ENCODE measurements at regions not wholly inside any gene's neighbourhood (a gene's known extent, or its start where the extent isn't known, plus 50 kb on each side); places are given as distances from the start of the nearest gene placed in this dataset.

GRCh38 chr4:152236519-152237056, 299.3 kb downstream of the FBXW7 start:
- no peak for DNase-seq (ENCODE audit: low read depth, low spot score)

GRCh38 chr4:152235718-152236117, 300.2 kb downstream of the FBXW7 start:
- DNase-seq (ENCODE audit: low read depth, low spot score): no peak

GRCh38 chr4:152234571-152234970, 301.3 kb downstream of the FBXW7 start:
- no peak for DNase-seq (ENCODE audit: low read depth, low spot score)

GRCh38 chr4:152232271-152232670, 303.6 kb downstream of the FBXW7 start:
- DNase-seq (ENCODE audit: low read depth, low spot score): no peak

GRCh38 chr4:152229782-152230289, 306.1 kb downstream of the FBXW7 start:
- peak; percentile 63 for DNase-seq (ENCODE audit: low read depth, low spot score)

GRCh38 chr4:152225680-152226079, 310.2 kb downstream of the FBXW7 start:
- DNase-seq (ENCODE audit: low read depth, low spot score): no peak

GRCh38 chr4:152224721-152225420, 311.0 kb downstream of the FBXW7 start:
- no peak for DNase-seq (ENCODE audit: low read depth, low spot score)

GRCh38 chr4:152224223-152224622, 311.7 kb downstream of the FBXW7 start:
- DNase-seq (ENCODE audit: low read depth, low spot score): no peak

GRCh38 chr4:152223600-152223999, 312.3 kb downstream of the FBXW7 start:
- DNase-seq (ENCODE audit: low read depth, low spot score): no peak

- no peak for DNase-seq (ENCODE audit: low read depth, low spot score)
These were observed 313.9 kb downstream of the FBXW7 start for GRCh38 chr4:152221816-152222516.

GRCh38 chr4:152220201-152220666, 315.7 kb downstream of the FBXW7 start:
- DNase-seq (ENCODE audit: low read depth, low spot score): no peak

- no peak for DNase-seq (ENCODE audit: low read depth, low spot score)
These were observed 317.3 kb downstream of the FBXW7 start for GRCh38 chr4:152218576-152218975.

- DNase-seq (ENCODE audit: low read depth, low spot score): no peak
These were observed 318.0 kb downstream of the FBXW7 start for GRCh38 chr4:152217896-152218295.

GRCh38 chr4:152211936-152212653, 323.8 kb downstream of the FBXW7 start:
- DNase-seq (ENCODE audit: low read depth, low spot score): peak; percentile 52

GRCh38 chr4:152209772-152210493, 326.0 kb downstream of the FBXW7 start:
- DNase-seq (ENCODE audit: low read depth, low spot score): no peak

- DNase-seq (ENCODE audit: low read depth, low spot score): no peak
These were observed 328.5 kb downstream of the FBXW7 start for GRCh38 chr4:152207378-152207720.

GRCh38 chr4:152206646-152207377, 329.1 kb downstream of the FBXW7 start:
- no peak for DNase-seq (ENCODE audit: low read depth, low spot score)

- no peak for DNase-seq (ENCODE audit: low read depth, low spot score)
These were observed 329.7 kb downstream of the FBXW7 start for GRCh38 chr4:152206185-152206584.

GRCh38 chr4:152202415-152202814, 333.5 kb downstream of the FBXW7 start:
- DNase-seq (ENCODE audit: low read depth, low spot score): no peak

- DNase-seq (ENCODE audit: low read depth, low spot score): no peak
These were observed 335.2 kb downstream of the FBXW7 start for GRCh38 chr4:152200511-152201333.

Data from ELF-1 (cell line).